SK-N-SH treated with all-trans-retinoic acid at 6 μM for 48 hours (cell line): ENCODE measurements at regions not wholly inside any gene's neighbourhood (a gene's known extent, or its start where the extent isn't known, plus 50 kb on each side); places are given as distances from the start of the nearest gene placed in this dataset.

Source experiments
- ARNTL ChIP-seq: fragments of 450-650 bp; formaldehyde crosslinking; IDR thresholded peaks from 2 replicates; pipeline ENCODE4 v1.5.0; 2020; ENCODE audit warnings: low read depth, mild to moderate bottlenecking, moderate library complexity, borderline replicate concordance
- PPARA ChIP-seq: fragments of 250-450 bp; sonication (Bioruptor Pico); IDR thresholded peaks from 2 replicates; pipeline ENCODE4 v1.5.0; 2020; ENCODE audit warnings: mild to moderate bottlenecking, borderline replicate concordance
- SNAI2 ChIP-seq: fragments of 250-450 bp; sonication (Bioruptor Pico); IDR thresholded peaks from 2 replicates; pipeline ENCODE4 v1.5.0; 2020; ENCODE audit warnings: mild to moderate bottlenecking, moderate library complexity
- TOX ChIP-seq: fragments of 250-450 bp; sonication (Bioruptor Pico); IDR thresholded peaks from 2 replicates; pipeline ENCODE4 v1.8.0; 2021; ENCODE audit warnings: mild to moderate bottlenecking, moderate library complexity, borderline replicate concordance
- ZFP3 ChIP-seq: fragments of 250-450 bp; sonication (Bioruptor Pico); IDR thresholded peaks from 2 replicates; pipeline ENCODE4 v1.5.0; 2020; ENCODE audit warnings: mild to moderate bottlenecking, moderate library complexity
- ZNF565 ChIP-seq: fragments of 450-650 bp; formaldehyde crosslinking; conservative IDR thresholded peaks from 2 replicates; pipeline ENCODE4 v1.5.0; 2020; ENCODE audit warnings: low read depth, mild to moderate bottlenecking, moderate library complexity
- ZNF8 ChIP-seq: fragments of 450-650 bp; formaldehyde crosslinking; IDR thresholded peaks from 2 replicates; pipeline ENCODE4 v1.5.0; 2020; ENCODE audit warnings: mild to moderate bottlenecking, moderate library complexity
- TF ChIP-seq, protein P1 (sequence below): fragments of 250-450 bp; sonication (Bioruptor Pico); IDR thresholded peaks from 2 replicates; pipeline ENCODE4 v1.5.0; 2020; ENCODE audit warnings: mild to moderate bottlenecking, moderate library complexity
- TF ChIP-seq, protein P2 (sequence below): fragments of 250-450 bp; sonication (Bioruptor Pico); IDR thresholded peaks from 2 replicates; pipeline ENCODE4 v1.5.1; 2020; ENCODE audit warnings: low read depth, mild to moderate bottlenecking, moderate library complexity
- TF ChIP-seq, protein P3 (sequence below): fragments of 250-450 bp; sonication (Bioruptor Pico); IDR thresholded peaks from 2 replicates; pipeline ENCODE4 v1.8.0; 2020; ENCODE audit warnings: mild to moderate bottlenecking, moderate library complexity, borderline replicate concordance

DNA sequence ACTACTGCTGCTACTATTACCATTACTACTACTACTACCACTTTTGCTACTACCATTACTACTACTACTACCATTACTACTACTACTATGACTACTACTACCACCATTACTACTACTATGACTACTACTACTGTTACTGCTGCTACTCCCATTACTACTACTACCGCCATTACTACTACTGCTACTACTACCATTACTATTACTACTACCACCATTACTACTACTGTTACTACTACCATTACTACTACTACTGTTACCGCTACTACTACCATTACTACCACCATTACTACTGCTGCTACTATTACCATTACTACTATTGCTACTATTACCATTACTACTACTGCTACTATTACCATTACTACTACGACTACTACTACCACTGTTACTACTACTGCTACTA, 209.1 kb downstream of the IRF8 start:
- TF ChIP-seq SNAI2 (CRISPR knock-in tag): no peak
- no peak for TF ChIP-seq ZNF8 (CRISPR knock-in tag)
- no peak for TF ChIP-seq ARNTL
- TF ChIP-seq TOX: no peak
- TF ChIP-seq, protein P1, sequence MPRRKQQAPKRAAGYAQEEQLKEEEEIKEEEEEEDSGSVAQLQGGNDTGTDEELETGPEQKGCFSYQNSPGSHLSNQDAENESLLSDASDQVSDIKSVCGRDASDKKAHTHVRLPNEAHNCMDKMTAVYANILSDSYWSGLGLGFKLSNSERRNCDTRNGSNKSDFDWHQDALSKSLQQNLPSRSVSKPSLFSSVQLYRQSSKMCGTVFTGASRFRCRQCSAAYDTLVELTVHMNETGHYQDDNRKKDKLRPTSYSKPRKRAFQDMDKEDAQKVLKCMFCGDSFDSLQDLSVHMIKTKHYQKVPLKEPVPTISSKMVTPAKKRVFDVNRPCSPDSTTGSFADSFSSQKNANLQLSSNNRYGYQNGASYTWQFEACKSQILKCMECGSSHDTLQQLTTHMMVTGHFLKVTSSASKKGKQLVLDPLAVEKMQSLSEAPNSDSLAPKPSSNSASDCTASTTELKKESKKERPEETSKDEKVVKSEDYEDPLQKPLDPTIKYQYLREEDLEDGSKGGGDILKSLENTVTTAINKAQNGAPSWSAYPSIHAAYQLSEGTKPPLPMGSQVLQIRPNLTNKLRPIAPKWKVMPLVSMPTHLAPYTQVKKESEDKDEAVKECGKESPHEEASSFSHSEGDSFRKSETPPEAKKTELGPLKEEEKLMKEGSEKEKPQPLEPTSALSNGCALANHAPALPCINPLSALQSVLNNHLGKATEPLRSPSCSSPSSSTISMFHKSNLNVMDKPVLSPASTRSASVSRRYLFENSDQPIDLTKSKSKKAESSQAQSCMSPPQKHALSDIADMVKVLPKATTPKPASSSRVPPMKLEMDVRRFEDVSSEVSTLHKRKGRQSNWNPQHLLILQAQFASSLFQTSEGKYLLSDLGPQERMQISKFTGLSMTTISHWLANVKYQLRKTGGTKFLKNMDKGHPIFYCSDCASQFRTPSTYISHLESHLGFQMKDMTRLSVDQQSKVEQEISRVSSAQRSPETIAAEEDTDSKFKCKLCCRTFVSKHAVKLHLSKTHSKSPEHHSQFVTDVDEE (CRISPR knock-in tag): no peak
- TF ChIP-seq, protein P2, sequence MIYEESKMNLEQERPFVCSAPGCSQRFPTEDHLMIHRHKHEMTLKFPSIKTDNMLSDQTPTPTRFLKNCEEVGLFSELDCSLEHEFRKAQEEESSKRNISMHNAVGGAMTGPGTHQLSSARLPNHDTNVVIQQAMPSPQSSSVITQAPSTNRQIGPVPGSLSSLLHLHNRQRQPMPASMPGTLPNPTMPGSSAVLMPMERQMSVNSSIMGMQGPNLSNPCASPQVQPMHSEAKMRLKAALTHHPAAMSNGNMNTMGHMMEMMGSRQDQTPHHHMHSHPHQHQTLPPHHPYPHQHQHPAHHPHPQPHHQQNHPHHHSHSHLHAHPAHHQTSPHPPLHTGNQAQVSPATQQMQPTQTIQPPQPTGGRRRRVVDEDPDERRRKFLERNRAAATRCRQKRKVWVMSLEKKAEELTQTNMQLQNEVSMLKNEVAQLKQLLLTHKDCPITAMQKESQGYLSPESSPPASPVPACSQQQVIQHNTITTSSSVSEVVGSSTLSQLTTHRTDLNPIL (CRISPR knock-in tag): no peak
- TF ChIP-seq, protein P3, sequence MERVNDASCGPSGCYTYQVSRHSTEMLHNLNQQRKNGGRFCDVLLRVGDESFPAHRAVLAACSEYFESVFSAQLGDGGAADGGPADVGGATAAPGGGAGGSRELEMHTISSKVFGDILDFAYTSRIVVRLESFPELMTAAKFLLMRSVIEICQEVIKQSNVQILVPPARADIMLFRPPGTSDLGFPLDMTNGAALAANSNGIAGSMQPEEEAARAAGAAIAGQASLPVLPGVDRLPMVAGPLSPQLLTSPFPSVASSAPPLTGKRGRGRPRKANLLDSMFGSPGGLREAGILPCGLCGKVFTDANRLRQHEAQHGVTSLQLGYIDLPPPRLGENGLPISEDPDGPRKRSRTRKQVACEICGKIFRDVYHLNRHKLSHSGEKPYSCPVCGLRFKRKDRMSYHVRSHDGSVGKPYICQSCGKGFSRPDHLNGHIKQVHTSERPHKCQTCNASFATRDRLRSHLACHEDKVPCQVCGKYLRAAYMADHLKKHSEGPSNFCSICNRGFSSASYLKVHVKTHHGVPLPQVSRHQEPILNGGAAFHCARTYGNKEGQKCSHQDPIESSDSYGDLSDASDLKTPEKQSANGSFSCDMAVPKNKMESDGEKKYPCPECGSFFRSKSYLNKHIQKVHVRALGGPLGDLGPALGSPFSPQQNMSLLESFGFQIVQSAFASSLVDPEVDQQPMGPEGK (CRISPR knock-in tag): no peak
- no peak for TF ChIP-seq PPARA
- TF ChIP-seq ZFP3 (CRISPR knock-in tag): no peak
- TF ChIP-seq ZNF565 (CRISPR knock-in tag): no peak
